ENCODE measurements at regions not wholly inside any gene's neighbourhood (a gene's known extent, or its start where the extent isn't known, plus 50 kb on each side); places are given as distances from the start of the nearest gene placed in this dataset.

- no peaks in the 10 kb centered on the region for H3K9me3 ChIP-seq (replicated peaks; ENCODE audit: control insufficient read depth, insufficient read depth, low read length)
- no peaks in the 10 kb centered on the region for H3K79me2 ChIP-seq (ENCODE audit: control insufficient read depth, insufficient read depth, low read length)
- H3K4me1 ChIP-seq (ENCODE audit: control insufficient read depth, extremely low read depth, insufficient read depth, low read length): no peaks in the 10 kb centered on the region
- H3K4me3 ChIP-seq (replicated peaks in 1 of 3; ENCODE audit: insufficient read depth in 1 of 3, low read depth in 1 of 3, low read length in 3 of 3): no peak overlapping the region
- POLR2A ChIA-PET: no interaction called here
- no peaks in the 10 kb centered on the region for H3K9me1 ChIP-seq (replicated peaks; ENCODE audit: control insufficient read depth, extremely low read depth, insufficient read depth, low read length)
- H3K27ac ChIP-seq (ENCODE audit: insufficient read depth, low read depth, low read length): no peak overlapping the region
- no peaks in the 10 kb centered on the region for H3K36me3 ChIP-seq (ENCODE audit: control insufficient read depth in 2 of 2, extremely low read depth in 1 of 2, insufficient read depth in 2 of 2, low read length in 2 of 2)
- TF ChIP-seq POLR2A (IDR thresholded peaks at IDR 0.05; ENCODE audit: low read depth, low read length): no peak
- TF ChIP-seq CTCF (IDR thresholded peaks at IDR 0.05; ENCODE audit: extremely low read depth in 1 of 2, insufficient read depth in 1 of 2, low read depth in 1 of 2, low read length in 2 of 2): no peak
- TF ChIP-seq MAX (IDR thresholded peaks at IDR 0.05; ENCODE audit: insufficient read depth, insufficient read length): no peak
- no peak for TF ChIP-seq EZH2 (IDR thresholded peaks at IDR 0.05; ENCODE audit: borderline replicate concordance, low read depth, low read length, severe bottlenecking)
- no peak for TF ChIP-seq MYC (IDR thresholded peaks at IDR 0.05; ENCODE audit: low read depth, low read length)
- TF ChIP-seq JUN (IDR thresholded peaks at IDR 0.05; ENCODE audit: borderline replicate concordance, insufficient read depth, insufficient read length, low read depth): no peak
- TF ChIP-seq GATA2 (IDR thresholded peaks at IDR 0.05; ENCODE audit: insufficient read depth, insufficient read length, low read depth, low read length): no peak
- TF ChIP-seq FOS (IDR thresholded peaks at IDR 0.05; ENCODE audit: borderline replicate concordance, insufficient read depth, low read length): no peak
- no peak for TF ChIP-seq POLR2AphosphoS5 (IDR thresholded peaks at IDR 0.05; ENCODE audit: insufficient read depth, low read depth, low read length)
- H3K4me2 ChIP-seq (ENCODE audit: insufficient read depth, low read length): no peak overlapping the region
- dilution Hi-C loops (cut with MboI; ENCODE audit: extremely low pct_ligation_motif_present, low sequenced_read_pairs) (no loop called here), intact Hi-C loops (cut with micrococcal nuclease) (no loop called here)
- H3K9ac ChIP-seq (replicated peaks; ENCODE audit: extremely low read depth, insufficient read depth, low read length): no peak overlapping the region
- CTCF ChIA-PET: no interaction called here
- H2AFZ ChIP-seq (ENCODE audit: low read depth, low read length): no peak overlapping the region
- no peaks in the 10 kb centered on the region for H4K20me1 ChIP-seq (replicated peaks; ENCODE audit: control insufficient read depth, extremely low read depth, insufficient read depth, low read length)
- DNase-seq (ENCODE audit: low read depth, low spot score): no peak
- no peaks in the 10 kb centered on the region for H3K27me3 ChIP-seq (ENCODE audit: control insufficient read depth in 2 of 2, insufficient read depth in 2 of 2, low read length in 2 of 2)
- no TSS peak for BruUV-seq (replicated peaks)
- no peak for FAIRE-seq
These were observed 434.1 kb upstream of the FAT3 start for GRCh38 chr11:91790346-91791170.

All from endothelial cell of umbilical vein (primary cell).